H1 (cell line): ENCODE measurements at regions not wholly inside any gene's neighbourhood (a gene's known extent, or its start where the extent isn't known, plus 50 kb on each side); places are given as distances from the start of the nearest gene placed in this dataset.

ENCODE experiments used
- CTCF ChIA-PET: fragments of 300-600 bp; sonication (Branson Sonifier 250); formaldehyde crosslinking; loops from one replicate; lab custom pipeline; 2021; ENCODE audit not compliant: partially characterized antibody; lab: Charles Lee
- POLR2A ChIA-PET: fragments of 300-600 bp; sonication (Branson Sonifier 250); formaldehyde crosslinking; loops from one replicate; lab custom pipeline; 2021; ENCODE audit warnings: inconsistent platforms; ENCODE audit not compliant: partially characterized antibody; lab: Charles Lee
- DNase-seq, 2 experiments: peaks; one replicate each; pipeline versions ENCODE4 v3.0.0 to v3.0.0-alpha.2; 2010 to 2022; ENCODE audit warnings: low spot score in 2 of 2, low read depth in 1 of 2, mixed read lengths in 1 of 2
- FAIRE-seq: peaks from 2 replicates; lab custom pipeline; 2011; peaks lifted over from hg19 to GRCh38; lab: Jason Lieb, UNC
- H2AFZ ChIP-seq: 2 replicates; pipeline ENCODE4 v1.8.1; 2012; ENCODE audit warnings: low read length, inconsistent platforms
- H2AK5ac ChIP-seq: 2 replicates; pipeline ENCODE4 v1.6.1; 2013; ENCODE audit warnings: low read depth, low read length
- H2BK120ac ChIP-seq: replicated peaks from 2 replicates; pipeline ENCODE3; 2013; ENCODE audit warnings: low read depth, low read length, inconsistent platforms
- H2BK12ac ChIP-seq: 2 replicates; pipeline ENCODE4 v1.6.1; 2013; ENCODE audit warnings: low read depth, low read length
- H2BK15ac ChIP-seq: 2 replicates; pipeline ENCODE4 v1.6.1; 2013; ENCODE audit warnings: low read length
- H2BK20ac ChIP-seq: 2 replicates; pipeline ENCODE4 v1.6.1; 2013; ENCODE audit warnings: low read length
- H2BK5ac ChIP-seq: 2 replicates; pipeline ENCODE4 v1.6.1; 2013; ENCODE audit warnings: low read depth, low read length
- H3K14ac ChIP-seq: 2 replicates; pipeline ENCODE4 v1.6.1; 2013; ENCODE audit warnings: inconsistent platforms; ENCODE audit not compliant: insufficient read length
- H3K18ac ChIP-seq: 2 replicates; pipeline ENCODE4 v1.6.1; 2013; ENCODE audit warnings: low read length; ENCODE audit errors: extremely low read depth
- H3K23ac ChIP-seq: 2 replicates; pipeline ENCODE4 v1.6.1; 2013; ENCODE audit warnings: inconsistent platforms; ENCODE audit not compliant: insufficient read length
- H3K23me2 ChIP-seq: 2 replicates; pipeline ENCODE4 v1.6.1; 2013; ENCODE audit warnings: low read depth, low read length
- H3K27ac ChIP-seq: 2 replicates; pipeline ENCODE4 v1.6.1; 2011; ENCODE audit warnings: low read depth, low read length, inconsistent platforms
- H3K27me3 ChIP-seq, 4 experiments: replicated peaks in 1 of 4; 1 replicate in 1 of 4; 2 replicates in 3 of 4; pipeline versions ENCODE4 v1.6.1 to v1.8.1; 2011 to 2013; ENCODE audit warnings: low read length in 3 of 4, mild to moderate bottlenecking in 3 of 4, inconsistent platforms in 2 of 4, mixed read lengths in 2 of 4, moderate library complexity in 1 of 4; ENCODE audit not compliant: control insufficient read depth in 3 of 4, insufficient read depth in 3 of 4; ENCODE audit errors: extremely low read depth in 1 of 4
- H3K36me3 ChIP-seq, 4 experiments: 2 replicates each; pipeline versions ENCODE4 v1.6.1 to v1.8.1; 2011 to 2013; ENCODE audit warnings: mild to moderate bottlenecking in 4 of 4, low read length in 3 of 4, moderate library complexity in 2 of 4, control low read depth in 1 of 4, inconsistent platforms in 1 of 4; ENCODE audit not compliant: insufficient read depth in 4 of 4, control insufficient read depth in 2 of 4
- H3K4ac ChIP-seq: replicated peaks from 2 replicates; pipeline ENCODE3; 2013; ENCODE audit warnings: low read length, low read depth, mixed read lengths, inconsistent platforms; ENCODE audit not compliant: insufficient read length
- H3K4me1 ChIP-seq, 4 experiments: replicated peaks in 1 of 4; 1 replicate in 1 of 4; 2 replicates in 3 of 4; pipeline versions ENCODE4 v1.6.1 to v1.8.1; 2011 to 2013; ENCODE audit warnings: low read length in 3 of 4, inconsistent platforms in 2 of 4, mixed read lengths in 1 of 4; ENCODE audit not compliant: insufficient read depth in 4 of 4, control insufficient read depth in 3 of 4
- H3K4me2 ChIP-seq, 2 experiments: 2 replicates each; pipeline versions ENCODE4 v1.6.1 to v1.8.1; 2011 to 2013; ENCODE audit warnings: low read depth in 2 of 2, low read length in 2 of 2, control low read depth in 1 of 2, inconsistent platforms in 1 of 2, mild to moderate bottlenecking in 1 of 2; ENCODE audit not compliant: insufficient read depth in 1 of 2
- H3K4me3 ChIP-seq, 4 experiments: fragments of 200-600, 300-600 bp in 1 of 4; sonication (generic), shearing (Covaris generic), sonication (Bioruptor Twin) in 1 of 4; 2 replicates each; pipeline versions ENCODE4 v1.5.1 to v1.8.1; 2011 to 2016; ENCODE audit warnings: low read length in 4 of 4, low read depth in 3 of 4, control low read depth in 2 of 4, inconsistent platforms in 2 of 4, mild to moderate bottlenecking in 2 of 4, mixed read lengths in 1 of 4, moderate library complexity in 1 of 4; ENCODE audit not compliant: insufficient read depth in 2 of 4; ENCODE audit errors: extremely low read depth in 1 of 4
- H3K56ac ChIP-seq: replicated peaks from 2 replicates; pipeline ENCODE3; 2013; ENCODE audit warnings: low read depth, mild to moderate bottlenecking, mixed read lengths, low read length, inconsistent platforms; ENCODE audit not compliant: insufficient read length
- H3K79me1 ChIP-seq: 2 replicates; pipeline ENCODE4 v1.6.1; 2013; ENCODE audit warnings: low read depth, low read length, control low read depth
- H3K79me2 ChIP-seq, 2 experiments: 2 replicates each; pipeline versions ENCODE4 v1.6.1 to v1.8.1; 2012 to 2013; ENCODE audit warnings: low read length in 2 of 2, mild to moderate bottlenecking in 2 of 2, inconsistent platforms in 1 of 2; ENCODE audit not compliant: insufficient read depth in 2 of 2, control insufficient read depth in 1 of 2
- H3K9ac ChIP-seq, 4 experiments: replicated peaks in 1 of 4; 1 replicate in 1 of 4; 2 replicates in 3 of 4; pipeline versions ENCODE4 v1.6.1 to v1.8.1; 2011 to 2013; ENCODE audit warnings: low read depth in 3 of 4, low read length in 3 of 4, control low read depth in 2 of 4, mild to moderate bottlenecking in 2 of 4, moderate library complexity in 2 of 4, inconsistent platforms in 1 of 4; ENCODE audit errors: extremely low read depth in 1 of 4
- H3K9me3 ChIP-seq, 2 experiments: 2 replicates each; pipeline versions ENCODE4 v1.6.1 to v1.8.1; 2012 to 2013; ENCODE audit warnings: mild to moderate bottlenecking in 2 of 2, moderate library complexity in 2 of 2, control low read depth in 1 of 2, inconsistent platforms in 1 of 2, low read depth in 1 of 2, low read length in 1 of 2, mixed read lengths in 1 of 2; ENCODE audit not compliant: insufficient read depth in 2 of 2
- H4K20me1 ChIP-seq, 2 experiments: replicated peaks in 1 of 2; 2 replicates each; pipeline versions ENCODE3 to v1.8.1; 2011 to 2013; ENCODE audit warnings: inconsistent platforms in 2 of 2, low read length in 2 of 2, mild to moderate bottlenecking in 1 of 2; ENCODE audit not compliant: insufficient read depth in 2 of 2, control insufficient read depth in 1 of 2
- H4K5ac ChIP-seq: 2 replicates; pipeline ENCODE4 v1.6.1; 2013; ENCODE audit warnings: low read length, low read depth, mixed read lengths, inconsistent platforms; ENCODE audit not compliant: insufficient read length
- H4K8ac ChIP-seq: 2 replicates; pipeline ENCODE4 v1.8.0; 2013; ENCODE audit warnings: mild to moderate bottlenecking, moderate library complexity, low read length, inconsistent platforms; ENCODE audit not compliant: insufficient read depth; ENCODE audit errors: extremely low read depth
- H4K91ac ChIP-seq: replicated peaks from 2 replicates; pipeline ENCODE3; 2013; ENCODE audit warnings: low read length, mixed read lengths, inconsistent platforms; ENCODE audit not compliant: insufficient read length
- CEBPB ChIP-seq: IDR thresholded peaks from 2 replicates; pipeline ENCODE4 v1.6.1; 2012; ENCODE audit warnings: low read depth, low read length
- USF2 ChIP-seq: IDR thresholded peaks from 2 replicates; pipeline ENCODE4 v1.6.1; 2011; ENCODE audit warnings: low read length, improper control_type of control experiment
- WGBS, 2 experiments: shearing (Covaris generic) in 1 of 2; methylation state at CpG; one replicate each; pipeline versions ENCODE4 v1.1.6 to v1.1.7; 2013 to 2015; ENCODE audit warnings: low lambda C conversion rate in 2 of 2, mixed read lengths in 2 of 2, inconsistent platforms in 1 of 2, low coverage in 1 of 2, missing lambda C conversion rate in 1 of 2; ENCODE audit not compliant: insufficient replicate concordance in 2 of 2, insufficient coverage in 1 of 2, insufficient read length in 1 of 2; ENCODE audit errors: extremely low coverage in 1 of 2, missing lambda C conversion rate in 1 of 2; 5-methylcytosine and 5-hydroxymethylcytosine counted together

- no peak overlapping the region for H2BK12ac ChIP-seq
- H3K79me2 ChIP-seq: no peaks in the 10 kb centered on the region
- H3K56ac ChIP-seq: no peak overlapping the region
- POLR2A ChIA-PET: no interaction called here
- H2BK5ac ChIP-seq: no peak overlapping the region
- H3K4me3 ChIP-seq: no peak overlapping the region
- no peak overlapping the region for H3K4ac ChIP-seq
- no peaks in the 10 kb centered on the region for H4K20me1 ChIP-seq
- H3K36me3 ChIP-seq: no peaks in the 10 kb centered on the region
- H3K9me3 ChIP-seq: no peaks in the 10 kb centered on the region; a peak in 1 of 4 replicates
- H3K14ac ChIP-seq: no peak overlapping the region
- WGBS, 2 experiments: 80% methylated on average over 1 of the region's 1 CpG; no CpG with 5 or more reads in 1 of the 2 experiments
- no peak overlapping the region for H2AK5ac ChIP-seq
- H4K91ac ChIP-seq: no peak overlapping the region
- no peak for TF ChIP-seq USF2
- no peak for TF ChIP-seq CEBPB
- TF ChIP-seq, all 59 proteins: peak for 0
- no peak overlapping the region for H3K4me2 ChIP-seq
- H3K27ac ChIP-seq: no peak overlapping the region
- no peak overlapping the region for H2AFZ ChIP-seq
- no peak overlapping the region for H4K8ac ChIP-seq
- H2BK120ac ChIP-seq: no peak overlapping the region
- H3K79me1 ChIP-seq: no peaks in the 10 kb centered on the region
- no peak overlapping the region for H3K23ac ChIP-seq
- no peak overlapping the region for H2BK15ac ChIP-seq
- FAIRE-seq (no peak), DNase-seq (no peak)
- no peaks in the 10 kb centered on the region for H3K4me1 ChIP-seq
- H3K9ac ChIP-seq: no peak overlapping the region
- H2BK20ac ChIP-seq: no peak overlapping the region
- no peak overlapping the region for H4K5ac ChIP-seq
- H3K23me2 ChIP-seq: no peaks in the 10 kb centered on the region
- H3K27me3 ChIP-seq: no peaks in the 10 kb centered on the region
- no peak overlapping the region for H3K18ac ChIP-seq
- CTCF ChIA-PET: interaction anchor here (0.7 kb wide), 1 partner anchor 515 kb away, joined by 4 read pairs; no protein-coding TSS in a partner anchor
Measured at GRCh38 chr14:52153939-52154338, 85.1 kb upstream of the NID2 start.
